Adipocyte (in vitro differentiated cells): ENCODE measurements at regions not wholly inside any gene's neighbourhood (a gene's known extent, or its start where the extent isn't known, plus 50 kb on each side); places are given as distances from the start of the nearest gene placed in this dataset.

Experiments
- DNase-seq: peaks from one replicate; pipeline ENCODE4 v3.0.0-alpha.2; 2015; ENCODE audit warnings: low read depth
- H3K27me3 ChIP-seq: replicated peaks from 2 replicates; pipeline ENCODE4 v1.7.0; 2013; ENCODE audit warnings: mild to moderate bottlenecking, low read length, moderate library complexity; ENCODE audit not compliant: control insufficient read depth, insufficient read depth
- H3K36me3 ChIP-seq: 2 replicates; pipeline ENCODE4 v1.7.0; 2013; ENCODE audit warnings: low read length, mild to moderate bottlenecking, moderate library complexity; ENCODE audit not compliant: control insufficient read depth, insufficient read depth, severe bottlenecking
- H3K4me1 ChIP-seq: 2 replicates; pipeline ENCODE4 v1.7.0; 2013; ENCODE audit warnings: mild to moderate bottlenecking, low read length, moderate library complexity; ENCODE audit not compliant: control insufficient read depth, insufficient read depth
- H3K4me3 ChIP-seq: 2 replicates; pipeline ENCODE4 v1.7.0; 2013; ENCODE audit warnings: mild to moderate bottlenecking, low read length, moderate library complexity
- H3K9ac ChIP-seq: 2 replicates; pipeline ENCODE4 v1.7.0; 2013; ENCODE audit warnings: mild to moderate bottlenecking, low read length, moderate library complexity
- H3K9me3 ChIP-seq: 2 replicates; pipeline ENCODE4 v1.7.0; 2013; ENCODE audit warnings: mild to moderate bottlenecking, low read length, moderate library complexity; ENCODE audit not compliant: control insufficient read depth

DNA sequence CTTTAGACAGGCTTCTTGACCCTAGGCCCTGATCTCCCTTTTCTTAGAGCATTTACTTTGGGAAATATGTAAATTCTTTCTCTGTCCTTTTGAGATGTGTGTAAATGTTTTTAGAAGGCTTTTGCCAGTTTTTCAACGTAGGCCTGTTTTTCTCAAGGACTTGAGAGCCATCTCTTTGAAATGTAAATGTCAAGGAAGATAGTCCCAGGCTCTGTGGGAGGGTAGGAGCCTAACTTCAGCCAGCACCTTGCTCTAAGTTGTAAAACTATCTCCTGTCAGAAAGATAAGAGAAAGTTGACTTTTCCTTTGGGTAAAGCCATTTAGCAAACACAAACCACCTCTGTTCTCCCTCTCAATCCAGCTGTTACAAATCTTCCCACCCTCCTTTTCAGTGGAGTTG lies 219.8 kb downstream of the RPS29 start:
- no peak overlapping the region for H3K9ac ChIP-seq
- no peaks in the 10 kb centered on the region for H3K9me3 ChIP-seq
- no peaks in the 10 kb centered on the region for H3K36me3 ChIP-seq
- H3K27me3 ChIP-seq, result no peaks in the 10 kb centered on the region
- no peak for DNase-seq
- no peak overlapping the region for H3K4me3 ChIP-seq
- no peaks in the 10 kb centered on the region for H3K4me1 ChIP-seq

DNA sequence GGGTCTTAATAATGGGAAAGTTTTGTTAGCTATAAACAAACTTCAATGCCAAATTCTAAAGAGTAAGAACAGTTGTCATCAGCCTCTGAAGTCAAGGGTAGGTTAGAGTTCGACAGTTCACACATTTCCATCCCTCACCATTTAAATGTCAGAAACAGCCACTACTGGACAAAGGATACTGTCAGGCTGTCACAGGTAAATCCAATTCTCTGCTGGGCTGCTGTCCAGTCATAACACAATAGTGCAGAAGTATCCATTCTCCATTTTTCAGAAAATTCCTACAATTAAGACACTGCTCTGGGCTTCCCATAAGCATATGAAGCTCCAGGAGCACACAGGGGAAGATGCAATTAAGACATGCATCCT lies 221.4 kb downstream of the RPS29 start:
- Histone ChIP-seq H3K27me3 (no peaks in the 10 kb centered on the region), H3K36me3 (no peaks in the 10 kb centered on the region), H3K4me1 (no peaks in the 10 kb centered on the region), H3K9me3 (no peaks in the 10 kb centered on the region), H3K4me3 (no peak overlapping the region), H3K9ac (no peak overlapping the region)
- no peak for DNase-seq

DNA sequence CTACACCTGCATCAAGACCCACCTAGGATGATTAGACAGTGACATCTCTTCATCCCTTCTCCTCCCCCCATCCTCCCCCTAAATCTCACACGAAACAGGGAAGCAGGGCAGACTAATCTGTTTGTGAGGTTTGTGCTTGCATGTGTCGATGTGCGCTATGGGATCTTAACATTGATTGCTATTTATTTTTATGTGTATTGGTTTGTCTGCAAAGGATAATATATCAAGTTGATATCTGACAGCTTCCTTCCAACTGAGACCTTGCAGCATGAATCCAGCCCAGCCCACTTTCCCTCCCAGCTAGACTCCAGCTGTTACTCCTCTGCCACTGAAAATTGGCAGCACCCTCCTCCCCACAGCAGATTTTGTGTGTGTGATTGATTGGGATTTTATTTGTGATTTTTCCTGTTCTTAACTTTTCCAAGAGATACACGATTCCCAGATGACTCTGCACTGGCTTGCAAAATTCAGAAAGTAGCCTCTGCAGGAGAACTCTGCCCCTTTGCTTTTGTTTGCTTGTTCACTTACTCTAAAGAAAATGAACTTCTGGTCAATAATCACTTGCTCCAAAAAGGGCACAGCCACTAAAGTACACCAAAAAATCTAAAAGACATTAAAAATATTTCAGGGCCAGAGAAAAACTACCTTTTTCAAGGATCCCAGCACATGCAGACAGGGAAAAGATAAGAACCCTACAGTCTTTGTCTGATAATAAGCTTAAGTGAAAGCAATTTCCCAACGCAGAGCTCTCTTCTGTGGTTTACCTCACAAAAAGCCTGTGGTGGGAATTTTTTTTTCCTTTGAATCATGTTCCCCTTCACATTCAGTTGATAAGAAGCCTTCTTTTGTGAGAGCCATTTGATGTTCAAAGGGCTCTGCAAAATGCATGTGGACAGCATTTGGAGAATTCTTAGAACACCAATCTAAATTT lies 222.1 kb downstream of the RPS29 start:
- Histone ChIP-seq H3K27me3 (no peaks in the 10 kb centered on the region), H3K36me3 (no peaks in the 10 kb centered on the region), H3K4me1 (no peaks in the 10 kb centered on the region), H3K4me3 (no peak overlapping the region), H3K9ac (no peak overlapping the region), H3K9me3 (no peaks in the 10 kb centered on the region)
- DNase-seq, result no peak

DNA sequence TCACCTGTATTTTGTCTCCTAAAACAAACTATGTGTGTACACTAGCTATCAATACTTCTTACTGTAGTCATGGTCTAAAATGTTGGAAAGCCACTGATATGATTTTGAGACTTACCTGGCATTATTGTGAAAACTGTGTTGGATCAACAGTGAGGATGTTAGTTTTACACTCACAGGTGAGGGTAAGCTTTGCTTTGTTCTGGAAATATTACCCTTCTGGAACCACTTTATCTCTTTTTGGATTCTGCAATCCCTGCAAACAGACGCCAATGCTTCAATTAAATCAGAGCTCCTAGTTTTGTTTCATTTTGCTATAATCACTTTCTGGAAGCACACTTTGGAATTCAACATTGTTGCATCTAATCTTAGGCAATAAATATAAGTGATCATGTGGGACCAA lies 223.3 kb downstream of the RPS29 start:
- Histone ChIP-seq H3K27me3 (no peaks in the 10 kb centered on the region), H3K36me3 (no peaks in the 10 kb centered on the region), H3K4me1 (no peaks in the 10 kb centered on the region), H3K9me3 (peaks cover 1% of the 10 kb centered on the region), H3K4me3 (no peak overlapping the region), H3K9ac (no peak overlapping the region)
- DNase-seq, result no peak

DNA sequence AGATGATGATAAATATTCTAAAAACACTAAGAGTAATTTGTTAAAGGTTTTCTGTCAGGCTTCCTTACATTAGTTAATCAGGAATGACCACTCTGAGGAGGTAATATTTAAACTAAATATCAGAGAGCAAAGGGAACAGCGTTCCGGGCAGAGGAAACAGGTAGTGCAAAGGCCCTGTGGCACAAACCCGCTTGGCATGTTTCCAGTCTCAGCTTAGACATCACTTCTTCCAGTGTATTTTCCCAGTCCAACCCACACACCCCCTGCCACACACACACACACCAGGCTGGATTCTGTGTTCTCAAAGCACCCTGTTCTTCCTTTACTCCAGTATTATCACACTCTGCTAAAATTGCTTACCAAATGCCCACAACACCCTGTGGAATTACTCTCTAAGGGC lies 247.1 kb downstream of the RPS29 start:
- DNase-seq, result no peak
- no peaks in the 10 kb centered on the region for H3K27me3 ChIP-seq
- no peaks in the 10 kb centered on the region for H3K4me1 ChIP-seq
- no peaks in the 10 kb centered on the region for H3K36me3 ChIP-seq
- no peak overlapping the region for H3K9ac ChIP-seq
- H3K4me3 ChIP-seq, result no peak overlapping the region
- peaks cover 8% of the 10 kb centered on the region for H3K9me3 ChIP-seq

DNA sequence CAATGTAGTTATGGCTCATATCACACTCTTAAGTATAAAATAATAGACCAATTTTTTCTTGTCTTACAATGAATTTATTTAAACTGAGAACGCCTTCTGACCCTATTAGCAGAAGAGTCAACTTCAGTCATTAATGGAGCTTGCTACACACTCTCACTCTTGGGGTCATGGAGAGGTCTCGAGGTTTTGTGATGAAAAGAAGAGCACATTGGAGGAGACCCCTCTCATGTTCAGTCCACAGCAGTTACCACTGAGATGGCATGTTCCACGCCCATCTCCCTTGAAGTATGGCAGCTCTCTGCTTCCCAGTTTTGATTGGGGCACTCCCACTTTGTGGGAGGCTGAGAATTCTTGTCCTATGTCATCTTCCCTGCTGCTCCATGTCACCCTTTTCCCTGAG lies 266.4 kb downstream of the RPS29 start:
- Histone ChIP-seq H3K9me3 (no peaks in the 10 kb centered on the region), H3K36me3 (no peaks in the 10 kb centered on the region), H3K27me3 (peaks cover 2% of the 10 kb centered on the region), H3K4me1 (peaks cover 8% of the 10 kb centered on the region), H3K4me3 (no peak overlapping the region), H3K9ac (no peak overlapping the region)
- DNase-seq, result no peak

DNA sequence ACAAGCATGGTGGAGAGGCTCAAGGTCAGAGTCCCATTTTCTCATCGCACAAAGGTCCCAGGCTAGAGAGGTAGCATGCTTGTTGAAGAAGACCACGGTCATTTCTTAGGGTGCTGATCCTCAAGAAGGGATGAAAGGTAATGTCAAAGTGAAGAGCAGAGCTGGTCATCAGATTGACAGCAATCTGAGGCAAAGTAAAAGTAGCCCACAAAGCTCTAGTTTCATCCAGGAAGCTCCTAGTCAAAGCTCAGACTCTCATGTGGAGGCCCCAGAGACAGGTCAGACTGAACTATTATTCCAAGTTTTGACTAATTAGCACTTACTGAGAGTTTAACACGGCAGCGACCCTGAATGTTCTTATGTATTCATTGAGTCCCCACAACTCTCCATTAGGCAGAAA lies 270.6 kb downstream of the RPS29 start:
- no peak overlapping the region for H3K4me3 ChIP-seq
- H3K36me3 ChIP-seq, result no peaks in the 10 kb centered on the region
- no peak overlapping the region for H3K9ac ChIP-seq
- no peak for DNase-seq
- no peaks in the 10 kb centered on the region for H3K9me3 ChIP-seq
- H3K27me3 ChIP-seq, result no peaks in the 10 kb centered on the region
- peaks cover 13% of the 10 kb centered on the region for H3K4me1 ChIP-seq

DNA sequence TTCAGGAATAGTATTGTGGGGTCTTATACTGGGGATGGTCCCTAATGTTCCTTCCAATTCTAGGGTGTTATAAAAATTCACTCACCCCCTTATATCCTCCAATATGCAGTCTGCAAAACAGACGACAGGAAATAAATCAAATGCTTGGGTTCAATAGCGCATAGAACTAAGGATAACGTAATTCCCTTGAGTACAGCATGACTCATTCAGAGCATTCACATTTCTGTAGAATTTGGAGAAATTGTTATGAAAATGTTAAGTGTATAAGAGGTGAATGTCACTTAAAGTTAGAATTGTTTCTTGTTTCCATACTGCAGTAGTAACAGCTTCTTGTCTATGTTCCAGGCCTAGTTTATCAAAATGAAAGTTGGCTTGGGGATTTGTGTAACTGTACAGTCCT lies 271.4 kb downstream of the RPS29 start:
- Histone ChIP-seq H3K36me3 (no peaks in the 10 kb centered on the region), H3K27me3 (no peaks in the 10 kb centered on the region), H3K4me1 (peaks cover 13% of the 10 kb centered on the region), H3K4me3 (no peak overlapping the region), H3K9me3 (no peaks in the 10 kb centered on the region), H3K9ac (no peak overlapping the region)
- no peak for DNase-seq

DNA sequence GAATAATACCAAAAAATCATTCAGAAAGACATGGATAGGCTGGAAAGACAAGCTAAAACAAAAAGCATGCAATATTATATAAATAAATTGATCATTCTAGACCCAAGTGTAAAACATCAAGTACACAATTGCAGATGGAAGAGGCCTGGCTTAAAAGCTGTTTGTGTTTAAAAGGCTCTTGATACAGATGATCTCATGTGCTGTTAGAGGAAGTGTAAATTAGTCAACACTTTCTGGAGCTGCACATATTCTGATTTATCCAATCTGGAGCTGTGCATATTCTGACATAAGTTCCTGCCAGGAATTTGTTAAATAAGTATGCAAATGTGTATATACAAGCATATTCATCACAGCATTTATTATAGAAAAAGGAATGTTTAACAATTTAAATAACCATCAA lies 273.1 kb downstream of the RPS29 start:
- peaks cover 13% of the 10 kb centered on the region for H3K4me1 ChIP-seq
- no peaks in the 10 kb centered on the region for H3K36me3 ChIP-seq
- no peak for DNase-seq
- H3K4me3 ChIP-seq, result no peak overlapping the region
- no peaks in the 10 kb centered on the region for H3K9me3 ChIP-seq
- H3K27me3 ChIP-seq, result no peaks in the 10 kb centered on the region
- H3K9ac ChIP-seq, result no peak overlapping the region

DNA sequence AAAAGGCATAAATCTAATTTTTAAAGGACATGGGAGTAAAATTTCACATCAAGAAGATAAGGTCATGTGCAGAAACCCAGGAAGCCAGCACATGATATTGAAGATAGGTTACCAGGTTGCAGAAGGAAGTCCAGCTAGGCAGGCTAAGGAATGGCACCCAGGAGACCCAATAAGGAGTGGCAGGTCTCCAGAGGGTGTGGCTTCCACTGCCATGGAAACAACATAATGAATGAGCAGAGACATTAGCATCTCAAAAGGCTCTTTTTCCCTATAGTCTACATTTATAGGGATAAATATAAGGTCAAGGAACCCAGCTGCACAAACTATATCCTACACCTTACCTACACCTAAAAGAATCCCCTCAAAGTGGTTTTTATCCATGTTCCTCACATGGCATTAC lies 275.9 kb downstream of the RPS29 start:
- DNase-seq, result no peak
- Histone ChIP-seq H3K4me3 (no peak overlapping the region), H3K4me1 (peaks cover 9% of the 10 kb centered on the region), H3K9ac (no peak overlapping the region), H3K9me3 (no peaks in the 10 kb centered on the region), H3K27me3 (no peaks in the 10 kb centered on the region), H3K36me3 (no peaks in the 10 kb centered on the region)

DNA sequence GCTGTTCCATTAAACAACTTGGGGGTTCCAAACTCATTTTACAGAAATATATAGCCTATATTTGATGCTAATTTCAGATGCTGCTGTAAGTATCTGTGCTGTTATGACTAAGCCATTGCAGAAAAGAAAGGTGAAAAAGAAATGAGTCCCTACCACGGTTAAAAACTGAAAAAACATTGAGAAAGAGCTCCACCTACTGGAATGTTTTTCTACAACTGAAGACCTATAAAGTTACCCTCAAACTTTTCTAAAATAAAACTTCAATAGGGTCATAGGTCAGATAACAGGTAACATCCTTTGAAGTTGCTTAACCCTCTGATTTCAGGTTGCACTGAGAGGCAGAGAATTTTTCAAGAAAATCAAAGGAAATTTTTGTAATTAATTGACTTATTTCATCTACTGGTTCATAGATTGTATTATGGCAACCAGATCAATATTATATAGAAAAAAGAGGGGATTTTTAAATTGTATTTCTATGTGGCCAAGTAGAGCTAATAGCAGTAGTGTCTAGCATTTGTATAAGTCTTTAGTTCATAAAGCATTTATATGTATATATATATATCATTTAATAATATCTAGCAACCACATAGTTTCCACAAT lies 279.9 kb downstream of the RPS29 start:
- DNase-seq, result peak; percentile 44

More for the DNA sequence above, 279.9 kb downstream of the RPS29 start:
- no peak overlapping the region for H3K4me3 ChIP-seq
- H3K4me1 ChIP-seq, result no peaks in the 10 kb centered on the region
- no peaks in the 10 kb centered on the region for H3K27me3 ChIP-seq
- no peaks in the 10 kb centered on the region for H3K36me3 ChIP-seq
- H3K9me3 ChIP-seq, result no peaks in the 10 kb centered on the region
- no peak overlapping the region for H3K9ac ChIP-seq
